ENCODE measurements at regions not wholly inside any gene's neighbourhood (a gene's known extent, or its start where the extent isn't known, plus 50 kb on each side); places are given as distances from the start of the nearest gene placed in this dataset.

GRCh38 chr11:77530879-77531278 is 57.0 kb upstream of the PAK1 start:
- no peak for DNase-seq

- DNase-seq: no peak
Measured at GRCh38 chr11:77529685-77530084, 55.8 kb upstream of the PAK1 start.

- DNase-seq: peak; percentile 19 to 64
Measured at GRCh38 chr11:77525455-77526091, 51.7 kb upstream of the PAK1 start.

GRCh38 chr11:77524539-77524938 is 50.6 kb upstream of the PAK1 start:
- no peak for DNase-seq

GRCh38 chr11:77523712-77524111 is 49.8 kb upstream of the PAK1 start:
- no peak for DNase-seq

All from hippocampal formation (tissue), 2 donors.